Fibroblast of lung (primary cell): ENCODE measurements at regions not wholly inside any gene's neighbourhood (a gene's known extent, or its start where the extent isn't known, plus 50 kb on each side); places are given as distances from the start of the nearest gene placed in this dataset.
"Not testable (repeated sequence)": the region's sequence is repeated elsewhere in the genome, so short reads cannot be mapped to it uniquely, and the experiment has no call there.

ENCODE experiments used
- DNase-seq, 2 donors: peaks; one replicate each; pipeline versions ENCODE4 v3.0.0 to v3.0.0-alpha.2; 2010; ENCODE audit warnings: low read depth in 2 of 2
- H2AFZ ChIP-seq: 2 replicates; pipeline ENCODE4 v1.5.1; 2012; ENCODE audit warnings: low read length, control low read depth, inconsistent platforms
- H3K27ac ChIP-seq: 2 replicates; pipeline ENCODE4 v1.5.1; 2011; ENCODE audit warnings: low read length, control low read depth; ENCODE audit not compliant: insufficient read depth
- H3K27me3 ChIP-seq: 2 replicates; pipeline ENCODE4 v1.5.1; 2011; ENCODE audit warnings: mild to moderate bottlenecking, low read length; ENCODE audit not compliant: control insufficient read depth, insufficient read depth
- H3K36me3 ChIP-seq: 2 replicates; pipeline ENCODE4 v1.5.1; 2011; ENCODE audit warnings: low read length; ENCODE audit not compliant: control insufficient read depth, insufficient read depth
- H3K4me1 ChIP-seq: 2 replicates; pipeline ENCODE4 v1.5.1; 2011; ENCODE audit warnings: low read length; ENCODE audit not compliant: control insufficient read depth, insufficient read depth; ENCODE audit errors: extremely low read depth
- H3K4me2 ChIP-seq: 2 replicates; pipeline ENCODE4 v1.5.1; 2011; ENCODE audit warnings: low read length, control low read depth; ENCODE audit not compliant: insufficient read depth; ENCODE audit errors: extremely low read depth
- H3K4me3 ChIP-seq, 4 experiments: fragments of 200-600 bp in 1 of 4; sonication (generic) in 1 of 4; replicated peaks in 1 of 4; 2 replicates each; pipeline ENCODE4 v1.5.1; 2011 to 2016; ENCODE audit warnings: low read length in 4 of 4, low read depth in 3 of 4, mild to moderate bottlenecking in 3 of 4, control low read depth in 2 of 4, inconsistent platforms in 1 of 4, mixed read lengths in 1 of 4; ENCODE audit not compliant: insufficient read depth in 1 of 4; ENCODE audit errors: control extremely low read depth in 1 of 4
- H3K79me2 ChIP-seq: 2 replicates; pipeline ENCODE4 v1.5.1; 2012; ENCODE audit warnings: mild to moderate bottlenecking, low read length, inconsistent platforms; ENCODE audit not compliant: control insufficient read depth, insufficient read depth
- H3K9ac ChIP-seq: 2 replicates; pipeline ENCODE4 v1.5.1; 2011; ENCODE audit warnings: mild to moderate bottlenecking, low read length, control low read depth; ENCODE audit not compliant: insufficient read depth
- H3K9me3 ChIP-seq: 2 replicates; pipeline ENCODE4 v1.5.1; 2012; ENCODE audit warnings: low read depth, low read length; ENCODE audit not compliant: control insufficient read depth, insufficient read depth
- H4K20me1 ChIP-seq: 2 replicates; pipeline ENCODE4 v1.5.1; 2011; ENCODE audit warnings: low read length; ENCODE audit not compliant: control insufficient read depth, insufficient read depth; ENCODE audit errors: extremely low read depth
- CTCF ChIP-seq, 2 donors: IDR thresholded peaks in 1 of 2; conservative IDR thresholded peaks in 1 of 2; 1 replicate in 1 of 2; 2 replicates in 1 of 2; pipeline ENCODE4 v1.5.1; 2011 to 2012; ENCODE audit warnings: low read length in 2 of 2, control low read depth in 1 of 2, inconsistent platforms in 1 of 2, low read depth in 1 of 2, mild to moderate bottlenecking in 1 of 2
- EZH2 ChIP-seq: IDR thresholded peaks from 2 replicates; pipeline ENCODE4 v1.5.1; 2012; ENCODE audit warnings: low read length, control low read depth, mild to moderate bottlenecking; ENCODE audit errors: missing control alignments

GRCh38 chr6:48959251-48960060, 503.6 kb downstream of the MMUT start:
- Histone ChIP-seq H3K36me3 (no peaks in the 10 kb centered on the region), H3K27ac (no peak overlapping the region), H3K9me3 (no peaks in the 10 kb centered on the region), H3K9ac (no peak overlapping the region), H2AFZ (no peak overlapping the region), H3K27me3 (no peaks in the 10 kb centered on the region), H3K4me2 (no peak overlapping the region), H3K4me1 (no peaks in the 10 kb centered on the region), H4K20me1 (no peaks in the 10 kb centered on the region), H3K4me3 (no peak overlapping the region), H3K79me2 (no peaks in the 10 kb centered on the region)
- no peak for DNase-seq
- TF ChIP-seq CTCF (conservative IDR thresholded peaks at IDR 0.05 in 1 of 2, IDR thresholded peaks at IDR 0.05 in 1 of 2; ENCODE audit: low read depth in 1 of 2, low read length in 2 of 2) (no peak), EZH2 (no peak)

DNA sequence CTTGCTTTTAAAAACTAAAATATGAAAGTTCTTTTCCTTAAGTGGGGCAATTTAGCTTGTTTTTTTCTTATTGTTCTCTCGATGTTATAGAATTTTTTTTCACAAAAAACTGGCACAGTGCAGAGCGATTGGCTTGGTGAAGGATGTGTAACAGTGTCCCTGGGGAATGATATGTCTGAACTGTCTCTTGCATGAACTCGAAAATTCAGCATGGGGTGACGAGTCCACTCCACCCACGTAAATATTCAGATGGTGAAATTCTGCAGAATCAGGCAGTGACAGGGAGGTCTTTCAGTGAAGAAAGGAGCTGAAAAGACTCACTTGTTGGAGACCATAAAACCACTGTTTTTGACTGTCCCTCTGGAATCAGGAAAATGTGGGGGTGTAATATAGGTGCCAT, 505.3 kb downstream of the MMUT start:
- no peak for DNase-seq
- H3K4me1 ChIP-seq, result no peaks in the 10 kb centered on the region
- H2AFZ ChIP-seq, result no peak overlapping the region
- no peak overlapping the region for H3K9ac ChIP-seq
- H3K27ac ChIP-seq, result no peak overlapping the region
- H3K4me3 ChIP-seq, result no peak overlapping the region
- H3K79me2 ChIP-seq, result no peaks in the 10 kb centered on the region
- H4K20me1 ChIP-seq, result no peaks in the 10 kb centered on the region
- no peaks in the 10 kb centered on the region for H3K27me3 ChIP-seq
- H3K4me2 ChIP-seq, result no peak overlapping the region
- TF ChIP-seq EZH2, result no peak
- no peak for TF ChIP-seq CTCF (conservative IDR thresholded peaks at IDR 0.05 in 1 of 2, IDR thresholded peaks at IDR 0.05 in 1 of 2; ENCODE audit: low read depth in 1 of 2, low read length in 2 of 2)
- no peaks in the 10 kb centered on the region for H3K36me3 ChIP-seq
- no peaks in the 10 kb centered on the region for H3K9me3 ChIP-seq

DNA sequence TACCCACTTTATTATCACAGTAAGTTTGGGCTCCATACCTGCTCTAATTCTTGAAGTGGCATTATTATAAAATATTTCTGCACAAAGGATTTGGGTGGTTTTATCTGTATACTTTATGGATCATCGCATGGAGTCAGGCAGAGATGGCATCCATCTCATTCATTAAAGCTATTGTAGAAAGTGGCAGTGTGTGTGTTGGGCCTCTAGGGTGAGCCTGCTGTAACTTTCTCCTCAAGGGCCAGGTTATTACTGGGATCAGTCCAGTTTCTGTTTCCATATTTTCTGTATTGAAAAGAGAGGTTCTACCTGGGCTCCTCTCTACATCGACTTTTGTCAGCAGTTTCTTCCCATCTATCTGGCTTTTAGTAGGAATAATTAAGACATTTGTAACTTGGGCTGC, 511.1 kb downstream of the MMUT start:
- no peaks in the 10 kb centered on the region for H3K4me1 ChIP-seq
- no peaks in the 10 kb centered on the region for H4K20me1 ChIP-seq
- no peak overlapping the region for H3K9ac ChIP-seq
- no peak overlapping the region for H3K27ac ChIP-seq
- H2AFZ ChIP-seq, result no peak overlapping the region
- H3K9me3 ChIP-seq, result no peaks in the 10 kb centered on the region
- H3K4me2 ChIP-seq, result no peak overlapping the region
- H3K27me3 ChIP-seq, result no peaks in the 10 kb centered on the region
- TF ChIP-seq EZH2 (no peak), CTCF (conservative IDR thresholded peaks at IDR 0.05 in 1 of 2, IDR thresholded peaks at IDR 0.05 in 1 of 2; ENCODE audit: low read depth in 1 of 2, low read length in 2 of 2) (no peak)
- no peaks in the 10 kb centered on the region for H3K79me2 ChIP-seq
- DNase-seq, result no peak
- no peaks in the 10 kb centered on the region for H3K36me3 ChIP-seq
- H3K4me3 ChIP-seq, result no peak overlapping the region

DNA sequence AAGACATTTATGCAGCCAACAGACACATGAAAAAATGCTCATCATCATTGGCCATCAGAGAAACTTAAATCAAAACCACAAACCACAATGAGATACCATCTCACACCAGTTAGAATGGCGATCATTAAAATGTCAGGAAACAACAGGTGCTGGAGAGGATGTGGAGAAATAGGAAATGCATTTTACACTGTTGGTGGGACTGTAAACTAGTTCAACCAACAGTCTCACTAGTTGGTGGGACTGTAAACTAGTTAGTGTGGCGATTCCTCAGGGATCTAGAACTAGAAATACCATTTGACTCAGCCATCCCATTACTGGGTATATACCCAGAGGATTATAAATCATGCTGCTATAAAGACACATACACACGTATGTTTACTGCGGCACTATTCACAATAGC, 518.8 kb downstream of the MMUT start:
- DNase-seq, H3K27ac ChIP-seq, H3K79me2 ChIP-seq, H3K4me1 ChIP-seq, H2AFZ ChIP-seq, H3K9ac ChIP-seq, H3K27me3 ChIP-seq, H3K36me3 ChIP-seq, H3K9me3 ChIP-seq, H3K4me2 ChIP-seq, H4K20me1 ChIP-seq, H3K4me3 ChIP-seq: not testable (repeated sequence)
